HepG2 (cell line): ENCODE measurements at regions not wholly inside any gene's neighbourhood (a gene's known extent, or its start where the extent isn't known, plus 50 kb on each side); places are given as distances from the start of the nearest gene placed in this dataset.

ENCODE experiments used
- ATAC-seq: fragments of 200-7000 bp; cut with Tn5 transposase; 3 replicates; pipeline ENCODE4 v1.9.1; 2020; ENCODE audit warnings: mild to moderate bottlenecking, moderate library complexity
- BruUV-seq: library from RNA; stranded (reverse); fragments of 400-500 nt; replicated peaks from 2 replicates; lab custom pipeline; 2021; lab: Mats Ljungman, UMichigan
- CTCF ChIA-PET: fragments of 300-600 bp; formaldehyde crosslinking; extraction: SDS; loops from one replicate; lab custom pipeline; 2021; ENCODE audit warnings: low total read pairs, inconsistent platforms, low intra/inter-chr PET ratio; lab: Yijun Ruan, JAX
- POLR2A ChIA-PET: fragments of 350-600 bp; sonication (Branson Sonifier 250); formaldehyde crosslinking; loops from one replicate; lab custom pipeline; 2020; ENCODE audit warnings: antibody characterized with exemption, inconsistent platforms; lab: Yijun Ruan, JAX
- DNase-seq: peaks from one replicate; pipeline ENCODE4 v3.0.0-alpha.2; 2015; ENCODE audit warnings: low spot score
- FAIRE-seq: peaks from 3 replicates; lab custom pipeline; 2011; peaks lifted over from hg19 to GRCh38; lab: Jason Lieb, UNC
- H2AFZ ChIP-seq: one replicate; pipeline ENCODE4 v1.6.1; 2011; ENCODE audit warnings: low read length, inconsistent platforms
- H3K27ac ChIP-seq: fragments of 300-600 bp; 3 replicates; pipeline ENCODE4 v1.8.0; 2011; ENCODE audit warnings: mixed run types, mild to moderate bottlenecking, mixed read lengths, low read length, inconsistent platforms; ENCODE audit not compliant: insufficient read depth; ENCODE audit errors: extremely low read length
- H3K27me3 ChIP-seq, 2 experiments: fragments of 200-600 bp in 1 of 2; 2 replicates in 1 of 2; 3 replicates in 1 of 2; pipeline versions ENCODE4 v1.6.0 to v1.8.0; 2011; ENCODE audit warnings: low read length in 2 of 2, mild to moderate bottlenecking in 2 of 2, moderate library complexity in 2 of 2, inconsistent platforms in 1 of 2; ENCODE audit not compliant: insufficient read depth in 2 of 2, control insufficient read depth in 1 of 2
- H3K36me3 ChIP-seq, 2 experiments: fragments of 200-600 bp in 1 of 2; replicated peaks in 1 of 2; 2 replicates in 1 of 2; 3 replicates in 1 of 2; pipeline versions ENCODE4 v1.5.1 to v1.8.0; 2011; ENCODE audit warnings: low read length in 2 of 2, inconsistent platforms in 1 of 2; ENCODE audit not compliant: insufficient read depth in 2 of 2, control insufficient read depth in 1 of 2
- H3K4me1 ChIP-seq: 2 replicates; pipeline ENCODE4 v1.5.1; 2012; ENCODE audit warnings: low read length, inconsistent platforms; ENCODE audit not compliant: insufficient read depth
- H3K4me2 ChIP-seq: 2 replicates; pipeline ENCODE4 v1.6.0; 2011; ENCODE audit warnings: low read depth, low read length, inconsistent platforms
- H3K4me3 ChIP-seq, 3 experiments: fragments of 200-600 bp in 1 of 3; sonication (generic), shearing (Covaris generic) in 1 of 3; replicated peaks in 1 of 3; 2 replicates each; pipeline ENCODE4 v1.5.1; 2011 to 2016; ENCODE audit warnings: low read length in 3 of 3, inconsistent platforms in 2 of 3, low read depth in 2 of 3, mild to moderate bottlenecking in 2 of 3, control low read depth in 1 of 3, mixed read lengths in 1 of 3; ENCODE audit not compliant: insufficient read depth in 1 of 3
- H3K79me2 ChIP-seq: one replicate; pipeline ENCODE4 v1.6.1; 2011; ENCODE audit warnings: low read length, inconsistent platforms; ENCODE audit not compliant: insufficient read depth
- H3K9ac ChIP-seq: 2 replicates; pipeline ENCODE4 v1.6.0; 2011; ENCODE audit warnings: mild to moderate bottlenecking, low read depth, low read length, inconsistent platforms; ENCODE audit not compliant: insufficient read depth
- H3K9me3 ChIP-seq: 2 replicates; pipeline ENCODE4 v1.5.1; 2012; ENCODE audit warnings: mild to moderate bottlenecking, low read length
- H4K20me1 ChIP-seq: 2 replicates; pipeline ENCODE4 v1.6.0; 2011; ENCODE audit warnings: inconsistent platforms, mild to moderate bottlenecking, low read length, moderate library complexity; ENCODE audit not compliant: insufficient read depth
- FOXO4 ChIP-seq: sonication (generic); formaldehyde crosslinking; conservative IDR thresholded peaks from 2 replicates; pipeline ENCODE4 v1.8.1; 2023; ENCODE audit warnings: missing genetic modification reagents
- SOX5 ChIP-seq: IDR thresholded peaks from 2 replicates; pipeline ENCODE4 v1.6.1; 2016; ENCODE audit warnings: borderline replicate concordance
- SP1 ChIP-seq, 2 experiments: fragments of 450-650 bp in 1 of 2; sonication (generic) in 1 of 2; formaldehyde crosslinking in 1 of 2; IDR thresholded peaks; 2 replicates each; pipeline versions ENCODE4 v1.4.0 to v1.6.1; 2016 to 2020; ENCODE audit warnings: missing genetic modification reagents in 1 of 2
- ZBTB46 ChIP-seq: sonication (generic); formaldehyde crosslinking; IDR thresholded peaks from 2 replicates; pipeline ENCODE4 v1.4.0; 2020; ENCODE audit warnings: mild to moderate bottlenecking, missing genetic modification reagents, borderline replicate concordance
- ZNF205 ChIP-seq: IDR thresholded peaks from 2 replicates; pipeline ENCODE4 v1.6.1; 2018; ENCODE audit warnings: missing biosample characterization, missing genetic modification reagents
- ZNF234 ChIP-seq: sonication (generic); formaldehyde crosslinking; conservative IDR thresholded peaks from 2 replicates; pipeline ENCODE4 v1.5.1; 2020; ENCODE audit warnings: mild to moderate bottlenecking, missing genetic modification reagents
- ZNF275 ChIP-seq: sonication (generic); formaldehyde crosslinking; IDR thresholded peaks from 2 replicates; pipeline ENCODE4 v1.8.0; 2022; ENCODE audit warnings: missing genetic modification reagents, mild to moderate bottlenecking, inconsistent platforms, borderline replicate concordance
- ZNF713 ChIP-seq: sonication (generic); formaldehyde crosslinking; IDR thresholded peaks from 2 replicates; pipeline ENCODE4 v1.4.0; 2020; ENCODE audit warnings: mild to moderate bottlenecking, missing genetic modification reagents
- ZUFSP ChIP-seq: sonication (generic); formaldehyde crosslinking; IDR thresholded peaks from 2 replicates; pipeline ENCODE4 v1.9.0; 2021; ENCODE audit warnings: missing genetic modification reagents, mild to moderate bottlenecking, borderline replicate concordance
- WGBS: methylation state at CpG from one replicate; pipeline ENCODE4 v1.1.6; 2017; ENCODE audit warnings: low lambda C conversion rate; 5-methylcytosine and 5-hydroxymethylcytosine counted together
- in situ Hi-C: cut with HindIII; loops from 2 replicates; pipeline ENCODE4 v1.10.0; 2017; ENCODE audit warnings: low pct_unique_long_range_greater_than_20kb; ENCODE audit not compliant: extremely low pct_ligation_motif_present
- intact Hi-C: fragments of 100-400 bp; cut with micrococcal nuclease; formaldehyde crosslinking; loops from one replicate; pipeline ENCODE4 v1.10.0; 2022; ENCODE audit not compliant: unreplicated experiment

- Histone ChIP-seq H3K27me3 (no peaks in the 10 kb centered on the region), H3K36me3 (no peaks in the 10 kb centered on the region), H3K4me1 (no peaks in the 10 kb centered on the region), H3K4me3 (no peak overlapping the region), H3K9me3 (no peaks in the 10 kb centered on the region), H3K79me2 (no peaks in the 10 kb centered on the region), H3K9ac (no peak overlapping the region), H3K4me2 (no peak overlapping the region), H2AFZ (no peak overlapping the region), H4K20me1 (no peaks in the 10 kb centered on the region), H3K27ac (no peak overlapping the region)
- TF ChIP-seq ZNF275 (CRISPR knock-in tag) = no peak
- TF ChIP-seq SP1 (IDR thresholded peaks at IDR 0.05) = no peak
- TF ChIP-seq SP1 (CRISPR knock-in tag; IDR thresholded peaks at IDR 0.05) = no peak
- no peak for TF ChIP-seq SOX5 (CRISPR knock-in tag)
- no peak for TF ChIP-seq ZUFSP (CRISPR knock-in tag)
- no peak for TF ChIP-seq ZBTB46
- no peak for TF ChIP-seq ZNF234
- no peak for TF ChIP-seq FOXO4 (CRISPR knock-in tag)
- no peak for TF ChIP-seq ZNF713
- no peak for TF ChIP-seq ZNF205 (CRISPR knock-in tag)
- in situ Hi-C loops (no loop called here), intact Hi-C loops (no loop called here)
- ATAC-seq (no peak), DNase-seq (no peak), FAIRE-seq (no peak)
- POLR2A ChIA-PET = no interaction called here
- BruUV-seq = no TSS peak
- 50% methylated on average over 2 of the region's 2 CpGs for WGBS
- CTCF ChIA-PET = no interaction called here
Observed at GRCh38 chr12:23352670-23353069, 596.8 kb downstream of the SOX5 start.
